ENCODE measurements at regions not wholly inside any gene's neighbourhood (a gene's known extent, or its start where the extent isn't known, plus 50 kb on each side); places are given as distances from the start of the nearest gene placed in this dataset.

GRCh38 chr18:43830303-43830702 is 553.0 kb upstream of the SYT4 start:
- TF ChIP-seq POLR2A (IDR thresholded peaks at IDR 0.05; ENCODE audit: extremely low read depth, insufficient read length) = no peak
- TF ChIP-seq CTCF (IDR thresholded peaks at IDR 0.05; ENCODE audit: low read depth, low read length) = no peak
